H1 (cell line): ENCODE measurements at regions not wholly inside any gene's neighbourhood (a gene's known extent, or its start where the extent isn't known, plus 50 kb on each side); places are given as distances from the start of the nearest gene placed in this dataset.

Experiments
- CTCF ChIA-PET: fragments of 300-600 bp; sonication (Branson Sonifier 250); formaldehyde crosslinking; loops from one replicate; lab custom pipeline; 2021; ENCODE audit not compliant: partially characterized antibody; lab: Charles Lee
- POLR2A ChIA-PET: fragments of 300-600 bp; sonication (Branson Sonifier 250); formaldehyde crosslinking; loops from one replicate; lab custom pipeline; 2021; ENCODE audit warnings: inconsistent platforms; ENCODE audit not compliant: partially characterized antibody; lab: Charles Lee
- DNase-seq, 2 experiments: peaks; one replicate each; pipeline versions ENCODE4 v3.0.0 to v3.0.0-alpha.2; 2010 to 2022; ENCODE audit warnings: low spot score in 2 of 2, low read depth in 1 of 2, mixed read lengths in 1 of 2
- FAIRE-seq: peaks from 2 replicates; lab custom pipeline; 2011; peaks lifted over from hg19 to GRCh38; lab: Jason Lieb, UNC
- H2AFZ ChIP-seq: 2 replicates; pipeline ENCODE4 v1.8.1; 2012; ENCODE audit warnings: low read length, inconsistent platforms
- H2AK5ac ChIP-seq: 2 replicates; pipeline ENCODE4 v1.6.1; 2013; ENCODE audit warnings: low read depth, low read length
- H2BK120ac ChIP-seq: replicated peaks from 2 replicates; pipeline ENCODE3; 2013; ENCODE audit warnings: low read depth, low read length, inconsistent platforms
- H2BK12ac ChIP-seq: 2 replicates; pipeline ENCODE4 v1.6.1; 2013; ENCODE audit warnings: low read depth, low read length
- H2BK15ac ChIP-seq: 2 replicates; pipeline ENCODE4 v1.6.1; 2013; ENCODE audit warnings: low read length
- H2BK20ac ChIP-seq: 2 replicates; pipeline ENCODE4 v1.6.1; 2013; ENCODE audit warnings: low read length
- H2BK5ac ChIP-seq: 2 replicates; pipeline ENCODE4 v1.6.1; 2013; ENCODE audit warnings: low read depth, low read length
- H3K14ac ChIP-seq: 2 replicates; pipeline ENCODE4 v1.6.1; 2013; ENCODE audit warnings: inconsistent platforms; ENCODE audit not compliant: insufficient read length
- H3K18ac ChIP-seq: 2 replicates; pipeline ENCODE4 v1.6.1; 2013; ENCODE audit warnings: low read length; ENCODE audit errors: extremely low read depth
- H3K23ac ChIP-seq: 2 replicates; pipeline ENCODE4 v1.6.1; 2013; ENCODE audit warnings: inconsistent platforms; ENCODE audit not compliant: insufficient read length
- H3K23me2 ChIP-seq: 2 replicates; pipeline ENCODE4 v1.6.1; 2013; ENCODE audit warnings: low read depth, low read length
- H3K27ac ChIP-seq: 2 replicates; pipeline ENCODE4 v1.6.1; 2011; ENCODE audit warnings: low read depth, low read length, inconsistent platforms
- H3K27me3 ChIP-seq, 4 experiments: replicated peaks in 1 of 4; 1 replicate in 1 of 4; 2 replicates in 3 of 4; pipeline versions ENCODE4 v1.6.1 to v1.8.1; 2011 to 2013; ENCODE audit warnings: low read length in 3 of 4, mild to moderate bottlenecking in 3 of 4, inconsistent platforms in 2 of 4, mixed read lengths in 2 of 4, moderate library complexity in 1 of 4; ENCODE audit not compliant: control insufficient read depth in 3 of 4, insufficient read depth in 3 of 4; ENCODE audit errors: extremely low read depth in 1 of 4
- H3K36me3 ChIP-seq, 4 experiments: 2 replicates each; pipeline versions ENCODE4 v1.6.1 to v1.8.1; 2011 to 2013; ENCODE audit warnings: mild to moderate bottlenecking in 4 of 4, low read length in 3 of 4, moderate library complexity in 2 of 4, control low read depth in 1 of 4, inconsistent platforms in 1 of 4; ENCODE audit not compliant: insufficient read depth in 4 of 4, control insufficient read depth in 2 of 4
- H3K4ac ChIP-seq: replicated peaks from 2 replicates; pipeline ENCODE3; 2013; ENCODE audit warnings: low read length, low read depth, mixed read lengths, inconsistent platforms; ENCODE audit not compliant: insufficient read length
- H3K4me1 ChIP-seq, 4 experiments: replicated peaks in 1 of 4; 1 replicate in 1 of 4; 2 replicates in 3 of 4; pipeline versions ENCODE4 v1.6.1 to v1.8.1; 2011 to 2013; ENCODE audit warnings: low read length in 3 of 4, inconsistent platforms in 2 of 4, mixed read lengths in 1 of 4; ENCODE audit not compliant: insufficient read depth in 4 of 4, control insufficient read depth in 3 of 4
- H3K4me2 ChIP-seq, 2 experiments: 2 replicates each; pipeline versions ENCODE4 v1.6.1 to v1.8.1; 2011 to 2013; ENCODE audit warnings: low read depth in 2 of 2, low read length in 2 of 2, control low read depth in 1 of 2, inconsistent platforms in 1 of 2, mild to moderate bottlenecking in 1 of 2; ENCODE audit not compliant: insufficient read depth in 1 of 2
- H3K4me3 ChIP-seq, 4 experiments: fragments of 200-600, 300-600 bp in 1 of 4; sonication (generic), shearing (Covaris generic), sonication (Bioruptor Twin) in 1 of 4; 2 replicates each; pipeline versions ENCODE4 v1.5.1 to v1.8.1; 2011 to 2016; ENCODE audit warnings: low read length in 4 of 4, low read depth in 3 of 4, control low read depth in 2 of 4, inconsistent platforms in 2 of 4, mild to moderate bottlenecking in 2 of 4, mixed read lengths in 1 of 4, moderate library complexity in 1 of 4; ENCODE audit not compliant: insufficient read depth in 2 of 4; ENCODE audit errors: extremely low read depth in 1 of 4
- H3K56ac ChIP-seq: replicated peaks from 2 replicates; pipeline ENCODE3; 2013; ENCODE audit warnings: low read depth, mild to moderate bottlenecking, mixed read lengths, low read length, inconsistent platforms; ENCODE audit not compliant: insufficient read length
- H3K79me1 ChIP-seq: 2 replicates; pipeline ENCODE4 v1.6.1; 2013; ENCODE audit warnings: low read depth, low read length, control low read depth
- H3K79me2 ChIP-seq, 2 experiments: 2 replicates each; pipeline versions ENCODE4 v1.6.1 to v1.8.1; 2012 to 2013; ENCODE audit warnings: low read length in 2 of 2, mild to moderate bottlenecking in 2 of 2, inconsistent platforms in 1 of 2; ENCODE audit not compliant: insufficient read depth in 2 of 2, control insufficient read depth in 1 of 2
- H3K9ac ChIP-seq, 4 experiments: replicated peaks in 1 of 4; 1 replicate in 1 of 4; 2 replicates in 3 of 4; pipeline versions ENCODE4 v1.6.1 to v1.8.1; 2011 to 2013; ENCODE audit warnings: low read depth in 3 of 4, low read length in 3 of 4, control low read depth in 2 of 4, mild to moderate bottlenecking in 2 of 4, moderate library complexity in 2 of 4, inconsistent platforms in 1 of 4; ENCODE audit errors: extremely low read depth in 1 of 4
- H3K9me3 ChIP-seq, 2 experiments: 2 replicates each; pipeline versions ENCODE4 v1.6.1 to v1.8.1; 2012 to 2013; ENCODE audit warnings: mild to moderate bottlenecking in 2 of 2, moderate library complexity in 2 of 2, control low read depth in 1 of 2, inconsistent platforms in 1 of 2, low read depth in 1 of 2, low read length in 1 of 2, mixed read lengths in 1 of 2; ENCODE audit not compliant: insufficient read depth in 2 of 2
- H4K20me1 ChIP-seq, 2 experiments: replicated peaks in 1 of 2; 2 replicates each; pipeline versions ENCODE3 to v1.8.1; 2011 to 2013; ENCODE audit warnings: inconsistent platforms in 2 of 2, low read length in 2 of 2, mild to moderate bottlenecking in 1 of 2; ENCODE audit not compliant: insufficient read depth in 2 of 2, control insufficient read depth in 1 of 2
- H4K5ac ChIP-seq: 2 replicates; pipeline ENCODE4 v1.6.1; 2013; ENCODE audit warnings: low read length, low read depth, mixed read lengths, inconsistent platforms; ENCODE audit not compliant: insufficient read length
- H4K8ac ChIP-seq: 2 replicates; pipeline ENCODE4 v1.8.0; 2013; ENCODE audit warnings: mild to moderate bottlenecking, moderate library complexity, low read length, inconsistent platforms; ENCODE audit not compliant: insufficient read depth; ENCODE audit errors: extremely low read depth
- H4K91ac ChIP-seq: replicated peaks from 2 replicates; pipeline ENCODE3; 2013; ENCODE audit warnings: low read length, mixed read lengths, inconsistent platforms; ENCODE audit not compliant: insufficient read length
- CHD1 ChIP-seq: IDR thresholded peaks from 2 replicates; pipeline ENCODE4 v1.6.1; 2012; ENCODE audit warnings: low read depth, low read length, improper control_type of control experiment
- KDM5A ChIP-seq: fragments of 200-600 bp; IDR thresholded peaks from 2 replicates; pipeline ENCODE4 v1.7.1; 2012; ENCODE audit warnings: mild to moderate bottlenecking, low read length, inconsistent platforms, mixed read lengths
- RBBP5 ChIP-seq: IDR thresholded peaks from 2 replicates; pipeline ENCODE4 v1.7.1; 2012; ENCODE audit warnings: low read depth, mild to moderate bottlenecking, inconsistent platforms, low read length, moderate library complexity, borderline replicate concordance
- WGBS, 2 experiments: shearing (Covaris generic) in 1 of 2; methylation state at CpG; one replicate each; pipeline versions ENCODE4 v1.1.6 to v1.1.7; 2013 to 2015; ENCODE audit warnings: low lambda C conversion rate in 2 of 2, mixed read lengths in 2 of 2, inconsistent platforms in 1 of 2, low coverage in 1 of 2, missing lambda C conversion rate in 1 of 2; ENCODE audit not compliant: insufficient replicate concordance in 2 of 2, insufficient coverage in 1 of 2, insufficient read length in 1 of 2; ENCODE audit errors: extremely low coverage in 1 of 2, missing lambda C conversion rate in 1 of 2; 5-methylcytosine and 5-hydroxymethylcytosine counted together

GRCh38 chr3:45332901-45333407 is 55.4 kb upstream of the LARS2 start:
- H2BK120ac ChIP-seq: no peak overlapping the region
- FAIRE-seq: no peak
- no peak overlapping the region for H2BK15ac ChIP-seq
- no peak overlapping the region for H4K8ac ChIP-seq
- no peak overlapping the region for H3K4me3 ChIP-seq
- no peak overlapping the region for H2BK20ac ChIP-seq
- H3K27ac ChIP-seq: no peak overlapping the region
- H3K23me2 ChIP-seq: no peaks in the 10 kb centered on the region
- no peaks in the 10 kb centered on the region for H3K9me3 ChIP-seq
- H2AFZ ChIP-seq: no peak overlapping the region
- H3K23ac ChIP-seq: no peak overlapping the region
- no peak overlapping the region; the same call in 1 of the 2 replicates for H2BK12ac ChIP-seq
- H3K4me2 ChIP-seq: no peak overlapping the region
- H3K4me1 ChIP-seq: peaks cover 0 to 11% (median 3%) of the 10 kb centered on the region in 4 experiments
- no peak overlapping the region for H3K9ac ChIP-seq
- H3K4ac ChIP-seq: no peak overlapping the region
- ChIA-PET CTCF (interaction anchor here (1.2 to 3.8 kb wide), 5 partner anchors 11 to 105 kb away, joined by 3 to 19 read pairs (median 6); no protein-coding TSS in a partner anchor), POLR2A (interaction anchor here (0.8 kb wide), 1 partner anchor 70 kb away, joined by 3 read pairs; no protein-coding TSS in a partner anchor)
- no peak overlapping the region for H3K14ac ChIP-seq
- no peak for TF ChIP-seq RBBP5
- TF ChIP-seq CHD1: no peak
- no peak for TF ChIP-seq KDM5A
- 72% methylated on average over 4 of the region's 4 CpGs; no CpG with 5 or more reads in 1 of the 2 experiments for WGBS, 2 experiments
- no peak overlapping the region for H2BK5ac ChIP-seq
- H3K79me1 ChIP-seq: no peaks in the 10 kb centered on the region
- no peak overlapping the region for H3K56ac ChIP-seq
- H2AK5ac ChIP-seq: no peak overlapping the region
- no peaks in the 10 kb centered on the region for H3K27me3 ChIP-seq
- DNase-seq: no peak
- no peaks in the 10 kb centered on the region for H4K20me1 ChIP-seq
- H4K5ac ChIP-seq: no peak overlapping the region
- peak overlapping the region; percentile 16; the same call in 1 of the 2 replicates for H3K18ac ChIP-seq
- H3K79me2 ChIP-seq: no peaks in the 10 kb centered on the region
- H4K91ac ChIP-seq: no peak overlapping the region
- no peaks in the 10 kb centered on the region for H3K36me3 ChIP-seq
